ENCODE measurements at regions not wholly inside any gene's neighbourhood (a gene's known extent, or its start where the extent isn't known, plus 50 kb on each side); places are given as distances from the start of the nearest gene placed in this dataset.

DNA sequence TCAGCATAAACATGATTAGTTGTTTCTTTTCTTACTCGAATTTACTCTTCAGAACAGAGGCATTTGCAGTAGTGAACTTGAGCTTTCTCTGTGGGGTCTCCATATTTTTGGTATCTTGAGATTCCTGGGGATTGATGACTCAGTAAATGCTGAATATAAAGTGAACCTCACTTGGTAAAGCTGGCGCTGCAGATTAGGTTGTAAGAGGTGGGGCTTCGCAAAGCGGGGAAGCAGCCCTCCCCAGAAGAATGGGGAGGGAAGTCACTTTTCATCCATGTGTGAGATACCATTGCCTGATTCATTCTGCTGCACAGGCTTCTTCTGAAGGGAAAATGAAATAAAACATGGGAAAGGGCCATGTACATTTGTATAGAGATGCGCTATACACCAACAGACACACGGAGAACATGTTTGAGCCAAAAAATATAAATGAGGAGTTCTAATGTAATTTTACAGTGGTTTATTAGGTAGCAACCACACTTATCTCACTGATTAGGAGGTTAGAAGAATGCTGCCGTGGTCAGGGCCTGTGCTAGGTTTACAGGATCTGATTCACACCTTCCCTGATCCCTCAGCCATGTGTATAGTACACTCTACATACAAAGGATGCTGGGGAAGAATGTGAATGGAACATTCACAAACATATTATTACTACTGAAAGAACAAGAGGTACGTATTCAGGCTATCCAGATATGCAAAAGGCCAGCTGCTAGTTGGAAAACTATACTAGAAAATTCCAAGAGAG, 63.5 kb downstream of the DNTTIP2 start:
- TF ChIP-seq FOXP2 (optimal IDR thresholded peaks at IDR 0.05; ENCODE audit: control extremely low read depth, extremely low read length, insufficient read depth) (no peak), POLR2AphosphoS5 (IDR thresholded peaks at IDR 0.05; ENCODE audit: borderline replicate concordance, low read depth, low read length) (no peak), EZH2 (IDR thresholded peaks at IDR 0.05) (no peak)
- no peak overlapping the region for H3K9ac ChIP-seq (ENCODE audit: insufficient read length)

DNA sequence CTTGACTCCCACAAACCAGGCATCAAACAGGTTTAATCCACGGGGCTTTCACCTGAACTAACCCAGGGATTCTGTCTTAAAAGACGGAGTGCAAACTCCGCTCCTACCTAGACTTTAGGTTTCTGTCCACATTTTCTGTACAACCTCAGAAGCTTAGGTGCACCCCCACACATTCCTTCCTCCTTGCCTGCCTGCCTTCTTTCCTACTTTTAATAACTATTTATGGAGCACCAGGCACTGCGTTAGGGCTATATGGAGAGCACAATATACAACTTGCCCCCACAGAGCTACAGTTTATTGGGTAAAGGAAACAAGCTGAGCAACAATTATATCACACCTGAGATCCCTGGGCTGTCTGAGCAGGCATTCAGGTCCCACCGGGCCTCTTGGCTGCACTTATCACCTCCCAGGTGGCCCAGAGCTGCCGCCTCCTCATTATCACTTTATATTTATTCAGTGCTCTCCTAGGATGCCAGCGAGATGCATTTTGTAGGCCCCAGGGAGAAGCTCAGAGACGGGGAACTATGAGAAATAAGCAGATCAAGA, 64.1 kb downstream of the DNTTIP2 start:
- no peak overlapping the region for H3K9ac ChIP-seq (ENCODE audit: insufficient read length)
- no peak overlapping the region for H3K4me3 ChIP-seq
- H3K36me3 ChIP-seq (ENCODE audit: insufficient read depth, low read length), result no peaks in the 10 kb centered on the region
- H3K27ac ChIP-seq, result peak overlapping the region; percentile 32; the same call in 1 of the 2 replicates
- DNase-seq (ENCODE audit: low read depth, low spot score), result no peak
- TF ChIP-seq EZH2 (IDR thresholded peaks at IDR 0.05) (no peak), FOXP2 (optimal IDR thresholded peaks at IDR 0.05; ENCODE audit: control extremely low read depth, extremely low read length, insufficient read depth) (no peak), POLR2AphosphoS5 (IDR thresholded peaks at IDR 0.05; ENCODE audit: borderline replicate concordance, low read depth, low read length) (no peak)
- H3K9me3 ChIP-seq (ENCODE audit: low read depth, low read length), result no peaks in the 10 kb centered on the region

More for the DNA sequence above, 63.5 kb downstream of the DNTTIP2 start:
- Histone ChIP-seq H3K27ac (peak overlapping the region; percentile 32; the same call in 1 of the 2 replicates), H3K9me3 (ENCODE audit: low read depth, low read length) (no peaks in the 10 kb centered on the region), H3K4me3 (no peak overlapping the region), H3K36me3 (ENCODE audit: insufficient read depth, low read length) (no peaks in the 10 kb centered on the region)
- no peak for DNase-seq (ENCODE audit: low read depth, low spot score)

DNA sequence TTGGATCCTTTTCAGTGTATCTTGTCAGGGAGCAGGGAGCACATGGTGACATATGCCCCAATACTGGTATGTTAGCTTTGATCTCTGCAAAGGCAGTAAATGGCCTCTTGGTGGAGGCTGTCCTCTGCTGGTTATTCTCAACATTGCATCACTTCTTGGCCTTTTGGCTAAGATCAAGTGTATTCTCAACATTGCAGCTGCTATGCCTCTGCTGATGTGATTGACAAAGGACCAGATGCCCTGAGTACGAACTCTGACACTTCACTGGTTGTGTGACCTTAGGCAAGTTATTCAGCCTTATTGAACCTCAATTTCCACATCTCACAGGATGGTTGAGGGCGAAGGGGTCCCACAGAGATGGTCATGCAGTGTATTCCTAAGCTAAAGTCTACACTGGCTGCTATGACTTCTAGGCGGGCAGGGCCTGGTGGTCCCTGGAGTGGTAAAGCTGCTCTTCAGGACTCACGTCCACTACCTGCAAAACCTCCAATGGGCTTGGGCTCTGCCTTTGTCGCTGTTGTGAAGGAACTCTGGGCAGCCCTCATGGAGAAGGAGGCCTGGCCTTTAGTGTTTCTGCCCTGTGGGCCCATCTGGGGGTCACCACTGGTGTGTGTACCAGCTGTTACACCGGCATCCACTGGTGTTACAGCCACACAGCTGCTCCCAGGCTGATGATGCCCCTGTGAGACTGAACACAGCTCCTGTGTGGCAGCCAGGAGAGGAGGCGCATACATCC, 64.8 kb downstream of the DNTTIP2 start:
- H3K9me3 ChIP-seq (ENCODE audit: low read depth, low read length), result no peaks in the 10 kb centered on the region
- no peak overlapping the region for H3K4me3 ChIP-seq
- TF ChIP-seq EZH2 (IDR thresholded peaks at IDR 0.05) (no peak), POLR2AphosphoS5 (IDR thresholded peaks at IDR 0.05; ENCODE audit: borderline replicate concordance, low read depth, low read length) (no peak), FOXP2 (optimal IDR thresholded peaks at IDR 0.05; ENCODE audit: control extremely low read depth, extremely low read length, insufficient read depth) (no peak)
- no peaks in the 10 kb centered on the region for H3K36me3 ChIP-seq (ENCODE audit: insufficient read depth, low read length)
- H3K27ac ChIP-seq, result no peak overlapping the region
- no peak for DNase-seq (ENCODE audit: low read depth, low spot score)
- H3K9ac ChIP-seq (ENCODE audit: insufficient read length), result no peak overlapping the region

DNA sequence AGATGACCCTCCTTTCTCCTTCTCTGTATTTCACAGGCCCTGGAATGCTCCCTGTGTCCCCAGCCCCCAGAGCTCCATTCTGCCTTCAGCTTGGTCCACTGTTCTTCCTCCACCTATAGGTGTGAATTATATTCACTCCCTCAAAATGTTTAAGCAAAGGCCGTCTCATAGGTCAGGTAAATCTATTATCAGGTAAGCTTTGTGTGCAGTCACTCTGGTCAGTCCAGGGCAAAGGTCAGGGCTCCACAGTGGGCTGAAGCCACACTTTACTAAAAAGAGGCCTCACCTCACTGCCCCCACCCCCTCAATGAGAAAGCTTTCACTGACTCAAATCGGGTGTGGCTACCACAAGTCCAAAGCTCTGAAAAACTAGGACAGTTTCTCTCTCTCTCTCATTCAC, 65.9 kb downstream of the DNTTIP2 start:
- DNase-seq (ENCODE audit: low read depth, low spot score), result no peak
- TF ChIP-seq EZH2 (IDR thresholded peaks at IDR 0.05) (no peak), FOXP2 (optimal IDR thresholded peaks at IDR 0.05; ENCODE audit: control extremely low read depth, extremely low read length, insufficient read depth) (no peak), POLR2AphosphoS5 (IDR thresholded peaks at IDR 0.05; ENCODE audit: borderline replicate concordance, low read depth, low read length) (no peak)
- Histone ChIP-seq H3K9me3 (ENCODE audit: low read depth, low read length) (no peaks in the 10 kb centered on the region), H3K9ac (ENCODE audit: insufficient read length) (no peak overlapping the region), H3K4me3 (no peak overlapping the region), H3K27ac (no peak overlapping the region), H3K36me3 (ENCODE audit: insufficient read depth, low read length) (no peaks in the 10 kb centered on the region)

DNA sequence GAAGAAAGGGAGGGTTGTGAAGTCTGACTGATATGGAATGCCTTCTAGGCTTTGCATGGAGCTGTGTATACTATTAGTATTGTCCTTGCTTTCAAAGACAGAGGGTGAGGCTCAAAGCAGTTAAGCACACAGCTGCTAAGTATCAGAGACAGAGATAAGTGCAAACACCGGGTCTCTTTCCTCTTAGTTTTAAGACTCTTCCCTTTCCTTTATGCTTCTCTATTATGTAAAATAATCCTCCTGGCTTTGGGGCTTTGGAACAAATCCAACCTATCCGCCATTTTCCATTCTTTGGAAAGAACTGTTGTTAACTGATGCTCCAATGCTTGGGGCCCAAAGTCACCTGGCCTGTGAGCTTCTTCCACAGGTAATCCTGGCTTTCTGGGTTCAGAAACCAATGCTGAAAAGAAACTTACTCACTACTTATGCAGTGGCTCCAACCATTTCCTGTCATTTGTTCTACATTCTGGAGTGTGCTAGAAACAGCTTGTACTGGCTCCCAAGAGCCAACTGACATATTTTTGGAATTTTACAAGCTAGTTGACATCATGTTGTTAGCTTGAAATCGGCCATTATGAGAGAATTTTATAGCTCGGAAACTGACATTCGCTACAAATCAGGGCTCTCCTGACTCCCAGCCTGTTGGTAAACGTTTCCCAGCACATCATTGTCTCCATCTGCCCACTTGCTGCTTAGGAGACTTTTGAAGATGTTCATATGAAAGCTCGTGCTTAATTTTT, 67.5 kb downstream of the DNTTIP2 start:
- H3K4me3 ChIP-seq, result no peak overlapping the region
- no peak overlapping the region for H3K27ac ChIP-seq
- no peak for DNase-seq (ENCODE audit: low read depth, low spot score)
- TF ChIP-seq FOXP2 (optimal IDR thresholded peaks at IDR 0.05; ENCODE audit: control extremely low read depth, extremely low read length, insufficient read depth), result no peak
- no peak for TF ChIP-seq EZH2 (IDR thresholded peaks at IDR 0.05)
- TF ChIP-seq POLR2AphosphoS5 (IDR thresholded peaks at IDR 0.05; ENCODE audit: borderline replicate concordance, low read depth, low read length), result no peak
- H3K9me3 ChIP-seq (ENCODE audit: low read depth, low read length), result no peaks in the 10 kb centered on the region
- H3K36me3 ChIP-seq (ENCODE audit: insufficient read depth, low read length), result no peaks in the 10 kb centered on the region
- no peak overlapping the region for H3K9ac ChIP-seq (ENCODE audit: insufficient read length)

DNA sequence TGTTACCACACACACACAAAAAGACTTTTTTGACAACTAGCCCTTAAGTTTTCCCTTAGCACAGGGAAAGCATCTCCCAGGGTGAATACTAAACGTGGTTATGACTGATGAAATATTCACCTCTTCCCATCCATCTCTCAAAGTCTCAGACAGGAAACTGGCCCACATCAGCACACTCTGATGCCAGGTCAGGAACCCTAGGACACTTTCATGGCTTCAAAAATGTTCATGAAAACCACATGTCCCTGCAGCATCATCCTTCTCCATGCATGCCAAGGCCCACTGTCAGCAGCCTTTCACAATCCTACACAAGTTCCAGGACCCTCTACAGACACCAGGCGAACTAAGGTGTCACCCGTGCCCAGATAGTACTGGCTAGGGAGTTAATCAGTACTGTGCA, 68.7 kb downstream of the DNTTIP2 start:
- Histone ChIP-seq H3K4me3 (no peak overlapping the region), H3K27ac (no peak overlapping the region), H3K36me3 (ENCODE audit: insufficient read depth, low read length) (no peaks in the 10 kb centered on the region), H3K9me3 (ENCODE audit: low read depth, low read length) (no peaks in the 10 kb centered on the region), H3K9ac (ENCODE audit: insufficient read length) (no peak overlapping the region)
- no peak for DNase-seq (ENCODE audit: low read depth, low spot score)
- TF ChIP-seq POLR2AphosphoS5 (IDR thresholded peaks at IDR 0.05; ENCODE audit: borderline replicate concordance, low read depth, low read length), result no peak
- TF ChIP-seq EZH2 (IDR thresholded peaks at IDR 0.05), result no peak
- no peak for TF ChIP-seq FOXP2 (optimal IDR thresholded peaks at IDR 0.05; ENCODE audit: control extremely low read depth, extremely low read length, insufficient read depth)

DNA sequence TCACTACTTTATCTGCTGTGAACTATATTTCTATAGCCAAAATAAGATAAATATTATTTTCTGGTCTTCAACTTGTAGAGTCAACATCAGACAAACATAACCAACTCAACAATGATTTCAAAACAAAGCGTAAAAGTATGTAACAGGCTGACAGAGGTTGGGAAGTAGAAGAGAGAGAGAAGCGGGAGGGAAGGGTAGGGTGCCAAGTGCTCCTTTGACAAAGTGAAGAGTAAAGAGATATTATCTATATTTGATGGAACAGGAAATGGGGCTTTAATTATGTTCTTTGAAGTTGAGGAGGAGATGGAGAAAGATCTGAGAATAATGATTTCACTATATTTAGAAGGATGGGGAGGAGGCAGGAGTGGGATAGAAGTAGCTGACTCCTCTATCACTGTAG, 70.1 kb downstream of the DNTTIP2 start:
- no peak overlapping the region for H3K4me3 ChIP-seq
- no peaks in the 10 kb centered on the region for H3K36me3 ChIP-seq (ENCODE audit: insufficient read depth, low read length)
- TF ChIP-seq POLR2AphosphoS5 (IDR thresholded peaks at IDR 0.05; ENCODE audit: borderline replicate concordance, low read depth, low read length) (no peak), FOXP2 (optimal IDR thresholded peaks at IDR 0.05; ENCODE audit: control extremely low read depth, extremely low read length, insufficient read depth) (no peak), EZH2 (IDR thresholded peaks at IDR 0.05) (no peak)
- no peaks in the 10 kb centered on the region for H3K9me3 ChIP-seq (ENCODE audit: low read depth, low read length)
- H3K9ac ChIP-seq (ENCODE audit: insufficient read length), result no peak overlapping the region
- no peak for DNase-seq (ENCODE audit: low read depth, low spot score)
- H3K27ac ChIP-seq, result no peak overlapping the region
